ENCODE measurements at regions not wholly inside any gene's neighbourhood (a gene's known extent, or its start where the extent isn't known, plus 50 kb on each side); places are given as distances from the start of the nearest gene placed in this dataset.
"Not testable (repeated sequence)": the region's sequence is repeated elsewhere in the genome, so short reads cannot be mapped to it uniquely, and the experiment has no call there.

GRCh38 chr4:134906404-134907023, 704.9 kb upstream of the PABPC4L start:
- no peak overlapping the region for H3K4me3 Mint-ChIP-seq
- no peak for DNase-seq
- H3K27me3 Mint-ChIP-seq = no peaks in the 10 kb centered on the region
- peaks cover 2% of the 10 kb centered on the region for H3K9me3 Mint-ChIP-seq
- H3K27ac Mint-ChIP-seq = no peak overlapping the region
- no peaks in the 10 kb centered on the region for H3K4me1 Mint-ChIP-seq
- H3K36me3 Mint-ChIP-seq (ENCODE audit: low read depth) = no peaks in the 10 kb centered on the region
- ChIA-PET CTCF (no interaction called here), POLR2A (no interaction called here)

GRCh38 chr4:134905061-134905460, 703.5 kb upstream of the PABPC4L start:
- no peak for DNase-seq
- Mint-ChIP-seq H3K27ac (no peak overlapping the region), H3K4me1 (no peaks in the 10 kb centered on the region), H3K4me3 (no peak overlapping the region), H3K27me3 (no peaks in the 10 kb centered on the region), H3K36me3 (ENCODE audit: low read depth) (no peaks in the 10 kb centered on the region), H3K9me3 (peaks cover 2% of the 10 kb centered on the region)
- POLR2A ChIA-PET = no interaction called here
- CTCF ChIA-PET = no interaction called here

- H3K4me1 Mint-ChIP-seq = no peaks in the 10 kb centered on the region
- CTCF ChIA-PET = no interaction called here
- no peak overlapping the region for H3K27ac Mint-ChIP-seq
- POLR2A ChIA-PET = no interaction called here
- no peaks in the 10 kb centered on the region for H3K27me3 Mint-ChIP-seq
- no peak for DNase-seq
- H3K36me3 Mint-ChIP-seq (ENCODE audit: low read depth) = no peaks in the 10 kb centered on the region
- H3K9me3 Mint-ChIP-seq = no peaks in the 10 kb centered on the region
- H3K4me3 Mint-ChIP-seq = no peak overlapping the region
Observed at GRCh38 chr4:134888156-134888555, 686.6 kb upstream of the PABPC4L start.

- peaks cover 1% of the 10 kb centered on the region for H3K9me3 Mint-ChIP-seq
- no peaks in the 10 kb centered on the region for H3K36me3 Mint-ChIP-seq (ENCODE audit: low read depth)
- H3K27ac Mint-ChIP-seq = no peak overlapping the region
- no peaks in the 10 kb centered on the region for H3K4me1 Mint-ChIP-seq
- CTCF ChIA-PET = no interaction called here
- POLR2A ChIA-PET = no interaction called here
- no peak overlapping the region for H3K4me3 Mint-ChIP-seq
- DNase-seq = no peak
- H3K27me3 Mint-ChIP-seq = no peaks in the 10 kb centered on the region
Observed at GRCh38 chr4:134885436-134885835, 683.8 kb upstream of the PABPC4L start.

GRCh38 chr4:134883831-134884449, 682.4 kb upstream of the PABPC4L start:
- no peaks in the 10 kb centered on the region for H3K27me3 Mint-ChIP-seq
- POLR2A ChIA-PET = no interaction called here
- no peak overlapping the region for H3K27ac Mint-ChIP-seq
- CTCF ChIA-PET = no interaction called here
- H3K4me1 Mint-ChIP-seq = no peaks in the 10 kb centered on the region
- H3K36me3 Mint-ChIP-seq (ENCODE audit: low read depth) = no peaks in the 10 kb centered on the region
- H3K9me3 Mint-ChIP-seq = peaks cover 1% of the 10 kb centered on the region
- no peak overlapping the region for H3K4me3 Mint-ChIP-seq
- DNase-seq = no peak

GRCh38 chr4:134879019-134879418, 677.4 kb upstream of the PABPC4L start:
- DNase-seq = no peak
- Mint-ChIP-seq H3K27me3 (no peaks in the 10 kb centered on the region), H3K36me3 (ENCODE audit: low read depth) (no peaks in the 10 kb centered on the region), H3K9me3 (peaks cover 1% of the 10 kb centered on the region), H3K27ac (no peak overlapping the region), H3K4me3 (no peak overlapping the region), H3K4me1 (no peaks in the 10 kb centered on the region)
- POLR2A ChIA-PET = no interaction called here
- CTCF ChIA-PET = no interaction called here

GRCh38 chr4:134867027-134867426, 665.4 kb upstream of the PABPC4L start:
- no peak for DNase-seq
- H3K27ac Mint-ChIP-seq = no peak overlapping the region
- no peaks in the 10 kb centered on the region for H3K36me3 Mint-ChIP-seq (ENCODE audit: low read depth)
- ChIA-PET POLR2A (no interaction called here), CTCF (no interaction called here)
- no peaks in the 10 kb centered on the region for H3K9me3 Mint-ChIP-seq
- H3K4me3 Mint-ChIP-seq = no peak overlapping the region
- H3K4me1 Mint-ChIP-seq = no peaks in the 10 kb centered on the region
- H3K27me3 Mint-ChIP-seq = no peaks in the 10 kb centered on the region

GRCh38 chr4:134865675-134866074, 664.1 kb upstream of the PABPC4L start:
- H3K27me3 Mint-ChIP-seq = no peaks in the 10 kb centered on the region
- POLR2A ChIA-PET = no interaction called here
- H3K4me1 Mint-ChIP-seq = no peaks in the 10 kb centered on the region
- no peaks in the 10 kb centered on the region for H3K36me3 Mint-ChIP-seq (ENCODE audit: low read depth)
- H3K9me3 Mint-ChIP-seq = no peaks in the 10 kb centered on the region
- no peak for DNase-seq
- CTCF ChIA-PET = no interaction called here
- H3K4me3 Mint-ChIP-seq = no peak overlapping the region
- no peak overlapping the region for H3K27ac Mint-ChIP-seq

GRCh38 chr4:134862116-134862515, 660.5 kb upstream of the PABPC4L start:
- POLR2A ChIA-PET = no interaction called here
- Mint-ChIP-seq H3K4me3 (no peak overlapping the region), H3K36me3 (ENCODE audit: low read depth) (no peaks in the 10 kb centered on the region), H3K27me3 (no peaks in the 10 kb centered on the region), H3K4me1 (no peaks in the 10 kb centered on the region), H3K9me3 (no peaks in the 10 kb centered on the region), H3K27ac (no peak overlapping the region)
- DNase-seq = no peak
- CTCF ChIA-PET = no interaction called here

GRCh38 chr4:134848681-134849080, 647.1 kb upstream of the PABPC4L start:
- Mint-ChIP-seq H3K9me3 (peaks cover 2% of the 10 kb centered on the region), H3K36me3 (ENCODE audit: low read depth) (no peaks in the 10 kb centered on the region), H3K27me3 (no peaks in the 10 kb centered on the region), H3K4me3 (no peak overlapping the region), H3K27ac (no peak overlapping the region), H3K4me1 (no peaks in the 10 kb centered on the region)
- CTCF ChIA-PET = no interaction called here
- no peak for DNase-seq
- POLR2A ChIA-PET = no interaction called here

GRCh38 chr4:134830741-134831140, 629.2 kb upstream of the PABPC4L start:
- CTCF ChIA-PET; H3K4me3 Mint-ChIP-seq; H3K27ac Mint-ChIP-seq; H3K9me3 Mint-ChIP-seq; H3K36me3 Mint-ChIP-seq (ENCODE audit: low read depth); H3K4me1 Mint-ChIP-seq; H3K27me3 Mint-ChIP-seq; DNase-seq; POLR2A ChIA-PET: not testable (repeated sequence)

- Mint-ChIP-seq H3K4me3 (no peak overlapping the region), H3K27me3 (no peaks in the 10 kb centered on the region), H3K27ac (no peak overlapping the region), H3K36me3 (ENCODE audit: low read depth) (no peaks in the 10 kb centered on the region), H3K9me3 (no peaks in the 10 kb centered on the region), H3K4me1 (no peaks in the 10 kb centered on the region)
- ChIA-PET POLR2A (no interaction called here), CTCF (no interaction called here)
- DNase-seq = no peak
Observed at GRCh38 chr4:134812611-134813010, 611.0 kb upstream of the PABPC4L start.

GRCh38 chr4:134807231-134807745, 605.7 kb upstream of the PABPC4L start:
- CTCF ChIA-PET = no interaction called here
- POLR2A ChIA-PET = no interaction called here

GRCh38 chr4:134798573-134798972, 597.0 kb upstream of the PABPC4L start:
- H3K27ac Mint-ChIP-seq = no peak overlapping the region
- no peak overlapping the region for H3K4me3 Mint-ChIP-seq
- no peak for DNase-seq
- H3K27me3 Mint-ChIP-seq = no peaks in the 10 kb centered on the region
- CTCF ChIA-PET = no interaction called here
- peaks cover 3% of the 10 kb centered on the region for H3K9me3 Mint-ChIP-seq
- no peaks in the 10 kb centered on the region for H3K36me3 Mint-ChIP-seq (ENCODE audit: low read depth)
- POLR2A ChIA-PET = no interaction called here
- no peaks in the 10 kb centered on the region for H3K4me1 Mint-ChIP-seq

More at GRCh38 chr4:134807231-134807745, 605.7 kb upstream of the PABPC4L start:
- no peak overlapping the region for H3K4me3 Mint-ChIP-seq
- no peaks in the 10 kb centered on the region for H3K36me3 Mint-ChIP-seq (ENCODE audit: low read depth)
- no peaks in the 10 kb centered on the region for H3K27me3 Mint-ChIP-seq
- H3K4me1 Mint-ChIP-seq = no peaks in the 10 kb centered on the region
- H3K27ac Mint-ChIP-seq = no peak overlapping the region
- H3K9me3 Mint-ChIP-seq = no peaks in the 10 kb centered on the region
- no peak for DNase-seq

Measured in activated CD4-positive, alpha-beta T cell treated with anti-CD3 and anti-CD28 coated beads, Interleukin-2, amount 10 ng/mL, durations not matched to agents 7 days and 5 days (primary cell).